ENCODE measurements at regions not wholly inside any gene's neighbourhood (a gene's known extent, or its start where the extent isn't known, plus 50 kb on each side); places are given as distances from the start of the nearest gene placed in this dataset.

DNA sequence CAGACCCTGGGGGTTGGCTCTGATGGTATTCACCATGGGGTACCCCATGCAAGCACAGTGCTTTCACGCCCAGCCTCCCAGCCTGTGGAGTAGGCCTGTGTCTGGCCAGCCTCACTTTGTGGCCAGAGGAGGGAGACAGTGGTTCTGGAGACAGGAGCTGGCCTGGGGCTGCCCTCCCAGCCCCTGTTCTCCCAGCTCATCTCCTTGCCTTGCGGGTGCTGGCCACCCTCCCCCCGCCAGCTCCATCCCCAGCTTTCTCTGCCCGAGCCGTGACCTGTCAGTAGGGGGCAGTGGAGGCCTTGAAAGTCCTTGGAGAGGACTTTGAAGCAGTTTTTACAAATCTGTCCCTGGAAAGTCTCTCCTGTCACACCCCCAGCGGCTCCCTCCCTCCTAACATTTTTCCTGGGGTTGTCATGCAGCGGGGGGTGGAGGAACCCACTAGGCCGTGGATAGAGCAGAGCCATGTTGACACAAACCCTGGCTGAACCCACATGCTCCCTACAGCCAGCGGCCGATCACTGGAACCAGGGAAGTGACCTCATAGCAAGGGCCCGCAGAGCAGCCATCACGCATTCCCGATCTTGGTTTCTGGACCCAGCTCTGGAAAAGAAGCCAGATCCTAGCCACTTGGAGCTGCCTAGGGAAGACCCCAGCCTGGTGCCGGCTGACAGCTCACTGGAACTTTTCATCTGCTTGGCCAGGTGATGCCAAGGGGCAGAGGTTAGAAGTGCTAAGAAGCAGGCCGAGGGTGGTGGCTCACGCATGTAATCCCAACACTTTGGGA is 289.4 kb downstream of the SEC14L1 start (continued):
- TF ChIP-seq, protein P1, sequence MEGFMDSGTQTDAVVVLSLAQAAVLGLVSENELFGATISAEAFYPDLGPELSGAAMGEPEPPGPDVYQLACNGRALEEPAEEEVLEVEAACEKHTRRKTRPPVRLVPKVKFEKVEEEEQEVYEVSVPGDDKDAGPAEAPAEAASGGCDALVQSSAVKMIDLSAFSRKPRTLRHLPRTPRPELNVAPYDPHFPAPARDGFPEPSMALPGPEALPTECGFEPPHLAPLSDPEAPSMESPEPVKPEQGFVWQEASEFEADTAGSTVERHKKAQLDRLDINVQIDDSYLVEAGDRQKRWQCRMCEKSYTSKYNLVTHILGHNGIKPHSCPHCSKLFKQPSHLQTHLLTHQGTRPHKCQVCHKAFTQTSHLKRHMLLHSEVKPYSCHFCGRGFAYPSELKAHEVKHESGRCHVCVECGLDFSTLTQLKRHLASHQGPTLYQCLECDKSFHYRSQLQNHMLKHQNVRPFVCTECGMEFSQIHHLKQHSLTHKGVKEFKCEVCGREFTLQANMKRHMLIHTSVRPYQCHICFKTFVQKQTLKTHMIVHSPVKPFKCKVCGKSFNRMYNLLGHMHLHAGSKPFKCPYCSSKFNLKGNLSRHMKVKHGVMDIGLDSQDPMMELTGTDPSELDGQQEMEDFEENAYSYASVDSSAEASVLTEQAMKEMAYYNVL (CRISPR knock-in tag; IDR thresholded peaks at IDR 0.05; ENCODE audit: borderline replicate concordance): peak; percentile 64; the same call in 1 of the 2 replicates
- peak; percentile 81; the same call in 1 of the 2 replicates for TF ChIP-seq MIER3 (CRISPR knock-in tag; IDR thresholded peaks at IDR 0.05; ENCODE audit: borderline replicate concordance)
- TF ChIP-seq, protein P2, sequence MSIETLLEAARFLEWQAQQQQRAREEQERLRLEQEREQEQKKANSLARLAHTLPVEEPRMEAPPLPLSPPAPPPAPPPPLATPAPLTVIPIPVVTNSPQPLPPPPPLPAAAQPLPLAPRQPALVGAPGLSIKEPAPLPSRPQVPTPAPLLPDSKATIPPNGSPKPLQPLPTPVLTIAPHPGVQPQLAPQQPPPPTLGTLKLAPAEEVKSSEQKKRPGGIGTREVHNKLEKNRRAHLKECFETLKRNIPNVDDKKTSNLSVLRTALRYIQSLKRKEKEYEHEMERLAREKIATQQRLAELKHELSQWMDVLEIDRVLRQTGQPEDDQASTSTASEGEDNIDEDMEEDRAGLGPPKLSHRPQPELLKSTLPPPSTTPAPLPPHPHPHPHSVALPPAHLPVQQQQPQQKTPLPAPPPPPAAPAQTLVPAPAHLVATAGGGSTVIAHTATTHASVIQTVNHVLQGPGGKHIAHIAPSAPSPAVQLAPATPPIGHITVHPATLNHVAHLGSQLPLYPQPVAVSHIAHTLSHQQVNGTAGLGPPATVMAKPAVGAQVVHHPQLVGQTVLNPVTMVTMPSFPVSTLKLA (IDR thresholded peaks at IDR 0.05): peak; percentile 61; the same call in 1 of the 2 replicates
- TF ChIP-seq ZNF724P (CRISPR knock-in tag; IDR thresholded peaks at IDR 0.05; ENCODE audit: borderline replicate concordance): no peak; the same call in 1 of the 2 replicates
- peak; percentile 24; the same call in 1 of the 2 replicates for TF ChIP-seq SPEN (CRISPR knock-in tag; IDR thresholded peaks at IDR 0.05; ENCODE audit: low read depth)
- TF ChIP-seq MATR3 (CRISPR knock-in tag; IDR thresholded peaks at IDR 0.05): no peak
- TF ChIP-seq FIP1L1 (IDR thresholded peaks at IDR 0.05; ENCODE audit: borderline replicate concordance, insufficient read depth, low read depth, low read length): no peak
- TF ChIP-seq HOXA9 (CRISPR knock-in tag; IDR thresholded peaks at IDR 0.05; ENCODE audit: borderline replicate concordance): no peak
- no peak for TF ChIP-seq ATM (IDR thresholded peaks at IDR 0.05; ENCODE audit: borderline replicate concordance)
- TF ChIP-seq, protein P3, sequence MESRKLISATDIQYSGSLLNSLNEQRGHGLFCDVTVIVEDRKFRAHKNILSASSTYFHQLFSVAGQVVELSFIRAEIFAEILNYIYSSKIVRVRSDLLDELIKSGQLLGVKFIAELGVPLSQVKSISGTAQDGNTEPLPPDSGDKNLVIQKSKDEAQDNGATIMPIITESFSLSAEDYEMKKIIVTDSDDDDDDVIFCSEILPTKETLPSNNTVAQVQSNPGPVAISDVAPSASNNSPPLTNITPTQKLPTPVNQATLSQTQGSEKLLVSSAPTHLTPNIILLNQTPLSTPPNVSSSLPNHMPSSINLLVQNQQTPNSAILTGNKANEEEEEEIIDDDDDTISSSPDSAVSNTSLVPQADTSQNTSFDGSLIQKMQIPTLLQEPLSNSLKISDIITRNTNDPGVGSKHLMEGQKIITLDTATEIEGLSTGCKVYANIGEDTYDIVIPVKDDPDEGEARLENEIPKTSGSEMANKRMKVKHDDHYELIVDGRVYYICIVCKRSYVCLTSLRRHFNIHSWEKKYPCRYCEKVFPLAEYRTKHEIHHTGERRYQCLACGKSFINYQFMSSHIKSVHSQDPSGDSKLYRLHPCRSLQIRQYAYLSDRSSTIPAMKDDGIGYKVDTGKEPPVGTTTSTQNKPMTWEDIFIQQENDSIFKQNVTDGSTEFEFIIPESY (CRISPR knock-in tag; IDR thresholded peaks at IDR 0.05): peak; percentile 94
- TF ChIP-seq CEBPB (IDR thresholded peaks at IDR 0.05; ENCODE audit: borderline replicate concordance, low read depth, low read length): no peak
- no peak for TF ChIP-seq ZNF75D (CRISPR knock-in tag; IDR thresholded peaks at IDR 0.05; ENCODE audit: borderline replicate concordance)
- TF ChIP-seq ZNF350 (CRISPR knock-in tag; IDR thresholded peaks at IDR 0.05; ENCODE audit: borderline replicate concordance, low read depth): peak; percentile 89; the same call in 1 of the 2 replicates
- no peak for TF ChIP-seq REL (CRISPR knock-in tag; conservative IDR thresholded peaks at IDR 0.05)
- TF ChIP-seq, protein P4, sequence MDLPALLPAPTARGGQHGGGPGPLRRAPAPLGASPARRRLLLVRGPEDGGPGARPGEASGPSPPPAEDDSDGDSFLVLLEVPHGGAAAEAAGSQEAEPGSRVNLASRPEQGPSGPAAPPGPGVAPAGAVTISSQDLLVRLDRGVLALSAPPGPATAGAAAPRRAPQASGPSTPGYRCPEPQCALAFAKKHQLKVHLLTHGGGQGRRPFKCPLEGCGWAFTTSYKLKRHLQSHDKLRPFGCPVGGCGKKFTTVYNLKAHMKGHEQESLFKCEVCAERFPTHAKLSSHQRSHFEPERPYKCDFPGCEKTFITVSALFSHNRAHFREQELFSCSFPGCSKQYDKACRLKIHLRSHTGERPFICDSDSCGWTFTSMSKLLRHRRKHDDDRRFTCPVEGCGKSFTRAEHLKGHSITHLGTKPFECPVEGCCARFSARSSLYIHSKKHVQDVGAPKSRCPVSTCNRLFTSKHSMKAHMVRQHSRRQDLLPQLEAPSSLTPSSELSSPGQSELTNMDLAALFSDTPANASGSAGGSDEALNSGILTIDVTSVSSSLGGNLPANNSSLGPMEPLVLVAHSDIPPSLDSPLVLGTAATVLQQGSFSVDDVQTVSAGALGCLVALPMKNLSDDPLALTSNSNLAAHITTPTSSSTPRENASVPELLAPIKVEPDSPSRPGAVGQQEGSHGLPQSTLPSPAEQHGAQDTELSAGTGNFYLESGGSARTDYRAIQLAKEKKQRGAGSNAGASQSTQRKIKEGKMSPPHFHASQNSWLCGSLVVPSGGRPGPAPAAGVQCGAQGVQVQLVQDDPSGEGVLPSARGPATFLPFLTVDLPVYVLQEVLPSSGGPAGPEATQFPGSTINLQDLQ (CRISPR knock-in tag; IDR thresholded peaks at IDR 0.05): no peak
- TF ChIP-seq, protein P5, sequence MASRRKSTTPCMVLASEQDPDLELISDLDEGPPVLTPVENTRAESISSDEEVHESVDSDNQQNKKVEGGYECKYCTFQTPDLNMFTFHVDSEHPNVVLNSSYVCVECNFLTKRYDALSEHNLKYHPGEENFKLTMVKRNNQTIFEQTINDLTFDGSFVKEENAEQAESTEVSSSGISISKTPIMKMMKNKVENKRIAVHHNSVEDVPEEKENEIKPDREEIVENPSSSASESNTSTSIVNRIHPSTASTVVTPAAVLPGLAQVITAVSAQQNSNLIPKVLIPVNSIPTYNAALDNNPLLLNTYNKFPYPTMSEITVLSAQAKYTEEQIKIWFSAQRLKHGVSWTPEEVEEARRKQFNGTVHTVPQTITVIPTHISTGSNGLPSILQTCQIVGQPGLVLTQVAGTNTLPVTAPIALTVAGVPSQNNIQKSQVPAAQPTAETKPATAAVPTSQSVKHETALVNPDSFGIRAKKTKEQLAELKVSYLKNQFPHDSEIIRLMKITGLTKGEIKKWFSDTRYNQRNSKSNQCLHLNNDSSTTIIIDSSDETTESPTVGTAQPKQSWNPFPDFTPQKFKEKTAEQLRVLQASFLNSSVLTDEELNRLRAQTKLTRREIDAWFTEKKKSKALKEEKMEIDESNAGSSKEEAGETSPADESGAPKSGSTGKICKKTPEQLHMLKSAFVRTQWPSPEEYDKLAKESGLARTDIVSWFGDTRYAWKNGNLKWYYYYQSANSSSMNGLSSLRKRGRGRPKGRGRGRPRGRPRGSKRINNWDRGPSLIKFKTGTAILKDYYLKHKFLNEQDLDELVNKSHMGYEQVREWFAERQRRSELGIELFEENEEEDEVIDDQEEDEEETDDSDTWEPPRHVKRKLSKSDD (CRISPR knock-in tag; IDR thresholded peaks at IDR 0.05; ENCODE audit: low read depth): 0 out of 2 replicates have a peak, but pooled peaks have one; percentile 58

Measured in HepG2 (cell line).